HFFc6 (cell line): ENCODE measurements at regions not wholly inside any gene's neighbourhood (a gene's known extent, or its start where the extent isn't known, plus 50 kb on each side); places are given as distances from the start of the nearest gene placed in this dataset.

Experiments used
- DNase-seq: peaks from one replicate; pipeline ENCODE4 v3.0.0-alpha.2; 2018
- H3K27ac Mint-ChIP-seq: 2 replicates; pipeline ENCODE4 v1.8.0; 2020; ENCODE audit warnings: mild to moderate bottlenecking, mixed read lengths
- H3K27me3 Mint-ChIP-seq: 2 replicates; pipeline ENCODE4 v1.8.0; 2021; ENCODE audit warnings: mild to moderate bottlenecking, moderate library complexity, mixed read lengths; ENCODE audit not compliant: insufficient read depth
- H3K36me3 Mint-ChIP-seq: 2 replicates; pipeline ENCODE4 v1.8.0; 2021; ENCODE audit warnings: low read depth, mixed read lengths
- H3K4me1 Mint-ChIP-seq: 2 replicates; pipeline ENCODE4 v1.8.0; 2020; ENCODE audit warnings: low read depth, mixed read lengths
- H3K4me3 Mint-ChIP-seq: 2 replicates; pipeline ENCODE4 v1.8.0; 2020; ENCODE audit warnings: mild to moderate bottlenecking, moderate library complexity, mixed read lengths
- H3K9me3 Mint-ChIP-seq: 2 replicates; pipeline ENCODE4 v1.8.0; 2020; ENCODE audit warnings: mild to moderate bottlenecking, mixed read lengths
- CTCF ChIP-seq: fragments of 200-600 bp; sonication (generic); IDR thresholded peaks from 2 replicates; pipeline ENCODE4 v1.5.0; 2021; ENCODE audit warnings: antibody characterized with exemption, mild to moderate bottlenecking

- Mint-ChIP-seq H3K36me3 (peaks cover 49% of the 10 kb centered on the region), H3K27ac (peak overlapping the region; percentile 91), H3K4me1 (peaks cover 90% of the 10 kb centered on the region), H3K4me3 (peak overlapping the region; percentile 55), H3K27me3 (peaks cover 3% of the 10 kb centered on the region; the same call in 1 of the 2 replicates), H3K9me3 (peaks cover 6% of the 10 kb centered on the region)
- TF ChIP-seq CTCF: no peak
- peak; percentile 90 for DNase-seq
Observed at GRCh38 chr9:79013715-79014610, 557.8 kb upstream of the TLE4 start.

GRCh38 chr9:79014929-79015699, 556.7 kb upstream of the TLE4 start:
- Mint-ChIP-seq H3K4me1 (peaks cover 89% of the 10 kb centered on the region), H3K27me3 (peaks cover 3% of the 10 kb centered on the region; the same call in 1 of the 2 replicates), H3K9me3 (no peaks in the 10 kb centered on the region), H3K36me3 (peaks cover 50% of the 10 kb centered on the region), H3K27ac (peak overlapping the region; percentile 91), H3K4me3 (peak overlapping the region; percentile 55)
- TF ChIP-seq CTCF: no peak
- no peak for DNase-seq

GRCh38 chr9:79015951-79016350, 555.8 kb upstream of the TLE4 start:
- no peaks in the 10 kb centered on the region for H3K9me3 Mint-ChIP-seq
- H3K4me1 Mint-ChIP-seq: peaks cover 89% of the 10 kb centered on the region
- TF ChIP-seq CTCF: no peak
- H3K27ac Mint-ChIP-seq: peak overlapping the region; percentile 91
- no peak overlapping the region for H3K4me3 Mint-ChIP-seq
- peaks cover 3% of the 10 kb centered on the region; the same call in 1 of the 2 replicates for H3K27me3 Mint-ChIP-seq
- peaks cover 50% of the 10 kb centered on the region for H3K36me3 Mint-ChIP-seq
- no peak for DNase-seq

- TF ChIP-seq CTCF: no peak
- Mint-ChIP-seq H3K4me1 (peaks cover 85% of the 10 kb centered on the region), H3K36me3 (peaks cover 48% of the 10 kb centered on the region), H3K27ac (peak overlapping the region; percentile 21; the same call in 1 of the 2 replicates), H3K9me3 (no peaks in the 10 kb centered on the region), H3K4me3 (no peak overlapping the region), H3K27me3 (peaks cover 2% of the 10 kb centered on the region; the same call in 1 of the 2 replicates)
- DNase-seq: no peak
Observed at GRCh38 chr9:79020276-79020675, 551.5 kb upstream of the TLE4 start.

GRCh38 chr9:79021084-79021483, 550.7 kb upstream of the TLE4 start:
- Mint-ChIP-seq H3K9me3 (no peaks in the 10 kb centered on the region), H3K4me3 (no peak overlapping the region), H3K4me1 (peaks cover 85% of the 10 kb centered on the region), H3K27me3 (no peaks in the 10 kb centered on the region), H3K36me3 (peaks cover 52% of the 10 kb centered on the region), H3K27ac (no peak overlapping the region)
- no peak for DNase-seq
- TF ChIP-seq CTCF: no peak
